Coronary artery (tissue), 2 donors: ENCODE measurements at regions not wholly inside any gene's neighbourhood (a gene's known extent, or its start where the extent isn't known, plus 50 kb on each side); places are given as distances from the start of the nearest gene placed in this dataset.
"Not testable (repeated sequence)": the region's sequence is repeated elsewhere in the genome, so short reads cannot be mapped to it uniquely, and the experiment has no call there.

Experiments used
- DNase-seq: peaks from one replicate; pipeline ENCODE4 v3.0.0-alpha.2; 2017; ENCODE audit warnings: low spot score
- H3K27ac ChIP-seq, 2 donors: fragments of 200-600 bp; sonication (generic); one replicate each; pipeline ENCODE4 v1.5.1; 2016 to 2019
- H3K4me3 ChIP-seq: fragments of 200-600 bp; sonication (generic); 2 replicates; pipeline ENCODE4 v1.5.1; 2016; ENCODE audit warnings: mild to moderate bottlenecking, moderate library complexity
- TF ChIP-seq, protein P1 (sequence below): fragments of 200-600 bp; sonication (generic); IDR thresholded peaks from one replicate; pipeline ENCODE4 v1.5.1; 2019; ENCODE audit warnings: antibody characterized with exemption

DNA sequence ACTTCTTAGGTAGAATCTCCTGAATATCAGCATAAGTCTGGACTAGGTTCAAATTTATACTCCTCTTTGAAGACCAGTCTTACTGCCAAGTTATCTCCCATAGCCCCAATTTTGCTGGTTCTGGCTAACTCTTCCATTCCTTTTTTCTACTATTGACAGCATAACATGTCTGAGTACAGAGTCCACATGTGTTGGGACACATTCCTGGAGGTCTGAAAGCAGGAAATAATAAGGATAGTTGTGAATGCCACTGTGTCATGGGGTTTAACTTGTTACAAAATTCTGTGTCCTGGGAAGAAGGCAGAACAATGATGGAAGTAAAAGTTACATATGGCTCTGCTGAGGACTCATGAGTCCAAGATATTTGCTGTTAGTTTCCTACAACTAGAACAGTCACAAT lies 57.4 kb upstream of the ZBTB20 start:
- no peak for DNase-seq
- H3K4me3 ChIP-seq: no peak overlapping the region
- no peak overlapping the region for H3K27ac ChIP-seq
- TF ChIP-seq, protein P1, sequence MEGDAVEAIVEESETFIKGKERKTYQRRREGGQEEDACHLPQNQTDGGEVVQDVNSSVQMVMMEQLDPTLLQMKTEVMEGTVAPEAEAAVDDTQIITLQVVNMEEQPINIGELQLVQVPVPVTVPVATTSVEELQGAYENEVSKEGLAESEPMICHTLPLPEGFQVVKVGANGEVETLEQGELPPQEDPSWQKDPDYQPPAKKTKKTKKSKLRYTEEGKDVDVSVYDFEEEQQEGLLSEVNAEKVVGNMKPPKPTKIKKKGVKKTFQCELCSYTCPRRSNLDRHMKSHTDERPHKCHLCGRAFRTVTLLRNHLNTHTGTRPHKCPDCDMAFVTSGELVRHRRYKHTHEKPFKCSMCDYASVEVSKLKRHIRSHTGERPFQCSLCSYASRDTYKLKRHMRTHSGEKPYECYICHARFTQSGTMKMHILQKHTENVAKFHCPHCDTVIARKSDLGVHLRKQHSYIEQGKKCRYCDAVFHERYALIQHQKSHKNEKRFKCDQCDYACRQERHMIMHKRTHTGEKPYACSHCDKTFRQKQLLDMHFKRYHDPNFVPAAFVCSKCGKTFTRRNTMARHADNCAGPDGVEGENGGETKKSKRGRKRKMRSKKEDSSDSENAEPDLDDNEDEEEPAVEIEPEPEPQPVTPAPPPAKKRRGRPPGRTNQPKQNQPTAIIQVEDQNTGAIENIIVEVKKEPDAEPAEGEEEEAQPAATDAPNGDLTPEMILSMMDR: no peak

DNA sequence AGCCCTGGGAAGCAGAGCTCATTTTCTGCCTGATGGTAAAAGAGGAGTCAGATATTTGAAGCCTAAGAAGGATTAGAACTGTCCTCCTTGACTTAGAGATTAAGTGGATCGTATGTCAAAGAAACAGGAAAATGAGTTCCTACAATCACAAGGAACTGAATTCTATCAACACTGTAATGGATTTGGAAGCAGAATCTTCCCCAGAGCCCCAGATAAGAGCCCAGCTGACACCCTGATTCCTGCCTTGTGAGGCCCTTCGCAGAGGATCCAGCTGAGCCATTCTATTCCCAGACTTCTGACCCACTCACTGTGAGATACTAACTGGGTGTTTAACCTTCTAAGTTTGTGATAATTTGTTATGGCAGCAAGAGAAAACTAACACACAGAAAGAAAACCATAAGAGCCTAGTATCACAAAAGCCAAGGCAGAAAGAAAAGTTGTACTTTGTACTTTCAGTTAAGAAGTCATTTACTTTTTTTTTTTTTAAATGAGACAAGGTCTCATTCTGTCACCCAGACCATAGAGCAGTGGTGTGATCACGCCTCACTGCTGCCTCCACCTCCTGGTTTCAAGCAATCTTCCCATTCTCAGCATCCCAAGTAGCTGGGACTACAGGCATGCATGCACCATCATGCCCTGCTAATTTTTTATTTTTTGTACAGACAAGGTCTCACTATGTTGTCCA lies 61.1 kb upstream of the ZBTB20 start:
- TF ChIP-seq, protein P1: no peak
- DNase-seq: no peak
- Histone ChIP-seq H3K27ac (no peak overlapping the region), H3K4me3 (no peak overlapping the region)

- no peak for DNase-seq
- Histone ChIP-seq H3K27ac (no peak overlapping the region), H3K4me3 (no peak overlapping the region)
- TF ChIP-seq, protein P1: no peak
Measured at GRCh38 chr3:115211810-115212492, 64.9 kb upstream of the ZBTB20 start.

- no peak overlapping the region for H3K27ac ChIP-seq
- H3K4me3 ChIP-seq: no peak overlapping the region
- TF ChIP-seq, protein P1: no peak
- DNase-seq: no peak
Measured at GRCh38 chr3:115212615-115213014, 65.5 kb upstream of the ZBTB20 start.

- not testable (repeated sequence) for DNase-seq, H3K27ac ChIP-seq, H3K4me3 ChIP-seq
Measured at GRCh38 chr3:115213052-115213451, 66.0 kb upstream of the ZBTB20 start.

GRCh38 chr3:115217292-115217677 lies 70.2 kb upstream of the ZBTB20 start:
- no peak overlapping the region for H3K27ac ChIP-seq
- DNase-seq: no peak
- TF ChIP-seq, protein P1: no peak
- H3K4me3 ChIP-seq: no peak overlapping the region

GRCh38 chr3:115217678-115218451 lies 70.8 kb upstream of the ZBTB20 start:
- DNase-seq: no peak
- TF ChIP-seq, protein P1: peak; percentile 49
- peak overlapping the region; percentile 12 for H3K4me3 ChIP-seq
- H3K27ac ChIP-seq: no peak overlapping the region
